Stomach (tissue), 8 donors: ENCODE measurements at regions not wholly inside any gene's neighbourhood (a gene's known extent, or its start where the extent isn't known, plus 50 kb on each side); places are given as distances from the start of the nearest gene placed in this dataset.

ENCODE experiments used
- DNase-seq, 2 donors: peaks; one replicate each; pipeline versions ENCODE4 v3.0.0 to v3.0.0-alpha.2; 2013 to 2019
- H3K27ac ChIP-seq, 5 donors: fragments of 200-600 bp in 4 of 5; sonication (generic) in 4 of 5; one replicate each; pipeline ENCODE4 v1.5.1; 2013 to 2019; ENCODE audit warnings: mild to moderate bottlenecking in 1 of 5, moderate library complexity in 1 of 5
- H3K27me3 ChIP-seq, 3 donors: fragments of 200-600 bp; sonication (generic); one replicate each; pipeline ENCODE4 v1.5.1; 2017 to 2019; ENCODE audit warnings: mixed run types in 1 of 3
- H3K36me3 ChIP-seq, 4 donors: fragments of 200-600 bp; sonication (generic); 1 replicate in 3 of 4; 2 replicates in 1 of 4; pipeline ENCODE4 v1.5.1; 2016 to 2019
- H3K4me1 ChIP-seq, 4 donors: fragments of 200-600 bp; sonication (generic); one replicate each; pipeline ENCODE4 v1.5.1; 2016 to 2019
- H3K4me3 ChIP-seq, 4 donors: fragments of 200-600 bp; sonication (generic) in 3 of 4; one replicate each; pipeline ENCODE4 v1.5.1; 2016 to 2019; ENCODE audit warnings: mild to moderate bottlenecking in 1 of 4
- H3K9me3 ChIP-seq, 4 donors: fragments of 200-600 bp; sonication (generic); one replicate each; pipeline ENCODE4 v1.5.1; 2016 to 2019
- CTCF ChIP-seq, 7 experiments: fragments of 450-650 bp in 4 of 7; fragments of 200-600 bp in 3 of 7; sonication (generic) in 3 of 7; IDR thresholded peaks; one replicate each; pipeline ENCODE4 v1.5.1; 2016 to 2019; ENCODE audit warnings: antibody characterized with exemption in 7 of 7, control low read depth in 2 of 7, mild to moderate bottlenecking in 1 of 7
- EP300 ChIP-seq: sonication (generic); formaldehyde crosslinking; IDR thresholded peaks from one replicate; pipeline ENCODE4 v1.6.1; 2017; ENCODE audit warnings: antibody characterized with exemption
- POLR2A ChIP-seq, 4 donors: fragments of 450-650 bp; IDR thresholded peaks; one replicate each; pipeline ENCODE4 v1.6.1; 2016; ENCODE audit warnings: antibody characterized with exemption in 4 of 4, control low read depth in 2 of 4, mild to moderate bottlenecking in 1 of 4, moderate library complexity in 1 of 4
- POLR2AphosphoS5 ChIP-seq, 3 donors: sonication (generic); formaldehyde crosslinking; IDR thresholded peaks; one replicate each; pipeline ENCODE4 v1.6.1; 2016; ENCODE audit warnings: antibody characterized with exemption in 3 of 3
- WGBS, 5 donors: extraction: QIAGEN DNeasy Blood & Tissue Kit in 3 of 5; methylation state at CpG; one replicate each; pipeline versions ENCODE4 v1.1.5 to v1.1.7; 2013 to 2018; 5-methylcytosine and 5-hydroxymethylcytosine counted together
- intact Hi-C: fragments of 100-400 bp; cut with DNase I; formaldehyde crosslinking; loops from one replicate; pipeline ENCODE4 v1.15.1; 2023; ENCODE audit warnings: low total_unique reads
- donor health status: healthy with polysubstance abuse.
- donor health status: Bipolar disorder and iron deficiency.
- donor health status: healthy.

GRCh38 chr13:67990868-67991267 is 760.7 kb upstream of the PCDH9 start:
- DNase-seq = no peak
- Histone ChIP-seq H3K9me3 (no peaks in the 10 kb centered on the region), H3K27ac (no peak overlapping the region), H3K4me3 (no peak overlapping the region), H3K27me3 (no peaks in the 10 kb centered on the region), H3K4me1 (no peaks in the 10 kb centered on the region), H3K36me3 (no peaks in the 10 kb centered on the region)
- intact Hi-C loops = no loop called here
- no peak for TF ChIP-seq POLR2A (IDR thresholded peaks at IDR 0.05)
- TF ChIP-seq EP300 = no peak
- no peak for TF ChIP-seq CTCF (IDR thresholded peaks at IDR 0.05)
- TF ChIP-seq POLR2AphosphoS5 (IDR thresholded peaks at IDR 0.05) = no peak
- 83 to 95% (median 93%) methylated on average over 4 of the region's 4 CpGs for WGBS, 5 donors

GRCh38 chr13:67986234-67986633 is 756.1 kb upstream of the PCDH9 start:
- TF ChIP-seq POLR2AphosphoS5 (IDR thresholded peaks at IDR 0.05) = no peak
- TF ChIP-seq CTCF (IDR thresholded peaks at IDR 0.05) = no peak
- TF ChIP-seq POLR2A (IDR thresholded peaks at IDR 0.05) = no peak
- no peak for TF ChIP-seq EP300
- no peak overlapping the region for H3K27ac ChIP-seq
- no peaks in the 10 kb centered on the region for H3K4me1 ChIP-seq
- no peaks in the 10 kb centered on the region for H3K36me3 ChIP-seq
- 84 to 94% (median 86%) methylated on average over 1 of the region's 1 CpG for WGBS, 5 donors
- intact Hi-C loops = no loop called here
- DNase-seq = no peak
- no peaks in the 10 kb centered on the region for H3K9me3 ChIP-seq
- no peak overlapping the region for H3K4me3 ChIP-seq
- H3K27me3 ChIP-seq = no peaks in the 10 kb centered on the region

GRCh38 chr13:67977066-67977465 is 746.9 kb upstream of the PCDH9 start:
- Histone ChIP-seq H3K27ac (no peak overlapping the region), H3K27me3 (no peaks in the 10 kb centered on the region), H3K4me1 (no peaks in the 10 kb centered on the region), H3K4me3 (no peak overlapping the region), H3K9me3 (no peaks in the 10 kb centered on the region), H3K36me3 (no peaks in the 10 kb centered on the region)
- 52 to 86% (median 71%) methylated on average over 2 of the region's 2 CpGs for WGBS, 5 donors
- TF ChIP-seq POLR2AphosphoS5 (IDR thresholded peaks at IDR 0.05) = no peak
- TF ChIP-seq POLR2A (IDR thresholded peaks at IDR 0.05) = no peak
- TF ChIP-seq EP300 = no peak
- no peak for TF ChIP-seq CTCF (IDR thresholded peaks at IDR 0.05)
- intact Hi-C loops = no loop called here
- DNase-seq = no peak

GRCh38 chr13:67971291-67971690 is 741.2 kb upstream of the PCDH9 start:
- no peaks in the 10 kb centered on the region for H3K36me3 ChIP-seq
- H3K27ac ChIP-seq = no peak overlapping the region
- H3K4me1 ChIP-seq = no peaks in the 10 kb centered on the region
- H3K27me3 ChIP-seq = no peaks in the 10 kb centered on the region
- intact Hi-C loops = no loop called here
- no peak overlapping the region for H3K4me3 ChIP-seq
- WGBS, 5 donors = 75 to 81% (median 79%) methylated on average over 5 of the region's 5 CpGs
- DNase-seq = no peak
- no peak for TF ChIP-seq POLR2AphosphoS5 (IDR thresholded peaks at IDR 0.05)
- no peak for TF ChIP-seq POLR2A (IDR thresholded peaks at IDR 0.05)
- TF ChIP-seq CTCF (IDR thresholded peaks at IDR 0.05) = no peak
- no peak for TF ChIP-seq EP300
- H3K9me3 ChIP-seq = no peaks in the 10 kb centered on the region
